Renal cortical epithelial cell (primary cell): ENCODE measurements at regions not wholly inside any gene's neighbourhood (a gene's known extent, or its start where the extent isn't known, plus 50 kb on each side); places are given as distances from the start of the nearest gene placed in this dataset.

Source experiments
- DNase-seq: peaks from one replicate; pipeline ENCODE4 v3.0.0-alpha.2; 2011; ENCODE audit warnings: low read depth

- no peak for DNase-seq
Measured at GRCh38 chr2:60321816-60322215, 231.6 kb downstream of the BCL11A start.

GRCh38 chr2:60320724-60321123 is 232.7 kb downstream of the BCL11A start:
- no peak for DNase-seq

GRCh38 chr2:60319031-60319547 is 234.4 kb downstream of the BCL11A start:
- no peak for DNase-seq

- no peak for DNase-seq
Measured at GRCh38 chr2:60318544-60318943, 234.9 kb downstream of the BCL11A start.

GRCh38 chr2:60317844-60318243 is 235.6 kb downstream of the BCL11A start:
- DNase-seq = no peak

- DNase-seq = no peak
Measured at GRCh38 chr2:60317034-60317386, 236.4 kb downstream of the BCL11A start.

- DNase-seq = no peak
Measured at GRCh38 chr2:60316381-60317033, 236.9 kb downstream of the BCL11A start.

- DNase-seq = no peak
Measured at GRCh38 chr2:60313470-60314172, 239.8 kb downstream of the BCL11A start.

- DNase-seq = no peak
Measured at GRCh38 chr2:60312618-60313017, 240.8 kb downstream of the BCL11A start.

GRCh38 chr2:60311524-60311923 is 241.9 kb downstream of the BCL11A start:
- no peak for DNase-seq

- DNase-seq = no peak
Measured at GRCh38 chr2:60309941-60310660, 243.4 kb downstream of the BCL11A start.

- DNase-seq = no peak
Measured at GRCh38 chr2:60309336-60309735, 244.1 kb downstream of the BCL11A start.

GRCh38 chr2:60306267-60306861 is 247.1 kb downstream of the BCL11A start:
- no peak for DNase-seq

GRCh38 chr2:60303680-60304079 is 249.8 kb downstream of the BCL11A start:
- DNase-seq = no peak

- DNase-seq = no peak
Measured at GRCh38 chr2:60302377-60303126, 250.9 kb downstream of the BCL11A start.

GRCh38 chr2:60301726-60302125 is 251.7 kb downstream of the BCL11A start:
- DNase-seq = no peak

GRCh38 chr2:60299179-60299578 is 254.3 kb downstream of the BCL11A start:
- DNase-seq = no peak

GRCh38 chr2:60298006-60298696 is 255.3 kb downstream of the BCL11A start:
- DNase-seq = no peak

GRCh38 chr2:60297296-60298005 is 256.0 kb downstream of the BCL11A start:
- no peak for DNase-seq

GRCh38 chr2:60296219-60296955 is 257.1 kb downstream of the BCL11A start:
- no peak for DNase-seq
